Endothelial cell of umbilical vein (primary cell): ENCODE measurements at regions not wholly inside any gene's neighbourhood (a gene's known extent, or its start where the extent isn't known, plus 50 kb on each side); places are given as distances from the start of the nearest gene placed in this dataset.

Experiments
- BruUV-seq: library from RNA; stranded (reverse); fragments of 400-500 nt; replicated peaks from 2 replicates; lab custom pipeline; 2021; lab: Mats Ljungman, UMichigan
- CTCF ChIA-PET: fragments of 300-600, 350-600 bp; sonication (Branson Sonifier 250); formaldehyde crosslinking; loops from one replicate; lab custom pipeline; 2021; ENCODE audit warnings: antibody characterized with exemption, inconsistent platforms; lab: Charles Lee
- POLR2A ChIA-PET: fragments of 300-600, 350-600 bp; sonication (Branson Sonifier 250); formaldehyde crosslinking; loops from one replicate; lab custom pipeline; 2021; ENCODE audit warnings: antibody characterized with exemption, inconsistent platforms; lab: Charles Lee
- DNase-seq: peaks from one replicate; pipeline ENCODE4 v3.0.0-alpha.2; 2011; ENCODE audit warnings: low read depth, low spot score
- FAIRE-seq: peaks from 2 replicates; lab custom pipeline; 2011; peaks lifted over from hg19 to GRCh38; lab: Jason Lieb, UNC
- H2AFZ ChIP-seq: 2 replicates; pipeline ENCODE4 v1.6.0; 2012; ENCODE audit warnings: low read depth, low read length, control low read depth, inconsistent platforms
- H3K27ac ChIP-seq: 2 replicates; pipeline ENCODE4 v1.5.1; 2011; ENCODE audit warnings: low read depth, mild to moderate bottlenecking, control low read depth, low read length, moderate library complexity; ENCODE audit not compliant: insufficient read depth
- H3K27me3 ChIP-seq, 2 experiments: 2 replicates each; pipeline versions ENCODE4 v1.6.0 to v1.6.1; 2011; ENCODE audit warnings: low read length in 2 of 2, mixed read lengths in 1 of 2; ENCODE audit not compliant: control insufficient read depth in 2 of 2, insufficient read depth in 2 of 2
- H3K36me3 ChIP-seq, 2 experiments: 2 replicates in 1 of 2; 3 replicates in 1 of 2; pipeline ENCODE4 v1.5.1; 2011; ENCODE audit warnings: low read length in 2 of 2, mild to moderate bottlenecking in 1 of 2, moderate library complexity in 1 of 2; ENCODE audit not compliant: control insufficient read depth in 2 of 2, insufficient read depth in 2 of 2; ENCODE audit errors: extremely low read depth in 1 of 2
- H3K4me1 ChIP-seq: 3 replicates; pipeline ENCODE4 v1.5.1; 2011; ENCODE audit warnings: mild to moderate bottlenecking, low read length; ENCODE audit not compliant: control insufficient read depth, insufficient read depth; ENCODE audit errors: extremely low read depth
- H3K4me2 ChIP-seq: 2 replicates; pipeline ENCODE4 v1.6.1; 2011; ENCODE audit warnings: low read length, control low read depth, mixed read lengths; ENCODE audit not compliant: insufficient read depth
- H3K4me3 ChIP-seq, 3 experiments: fragments of 200-600 bp in 1 of 3; sonication (generic), shearing (Covaris generic) in 1 of 3; replicated peaks in 1 of 3; 2 replicates each; pipeline ENCODE4 v1.5.1; 2011 to 2016; ENCODE audit warnings: control low read depth in 3 of 3, low read length in 3 of 3, mild to moderate bottlenecking in 2 of 3, inconsistent platforms in 1 of 3, low read depth in 1 of 3, moderate library complexity in 1 of 3; ENCODE audit not compliant: insufficient read depth in 1 of 3
- H3K79me2 ChIP-seq: 2 replicates; pipeline ENCODE4 v1.6.0; 2012; ENCODE audit warnings: low read length, inconsistent platforms; ENCODE audit not compliant: control insufficient read depth, insufficient read depth
- H3K9ac ChIP-seq: replicated peaks from 2 replicates; pipeline ENCODE3; 2011; ENCODE audit warnings: low read length, control low read depth; ENCODE audit not compliant: insufficient read depth; ENCODE audit errors: extremely low read depth
- H3K9me1 ChIP-seq: replicated peaks from 3 replicates; pipeline ENCODE4 v1.6.0; 2011; ENCODE audit warnings: mild to moderate bottlenecking, low read length; ENCODE audit not compliant: control insufficient read depth, insufficient read depth; ENCODE audit errors: extremely low read depth
- H3K9me3 ChIP-seq: replicated peaks from 2 replicates; pipeline ENCODE4 v1.5.1; 2012; ENCODE audit warnings: low read length, inconsistent platforms; ENCODE audit not compliant: control insufficient read depth, insufficient read depth
- H4K20me1 ChIP-seq: replicated peaks from 2 replicates; pipeline ENCODE3; 2011; ENCODE audit warnings: mild to moderate bottlenecking, low read length; ENCODE audit not compliant: control insufficient read depth, insufficient read depth; ENCODE audit errors: extremely low read depth
- EZH2 ChIP-seq: IDR thresholded peaks from 2 replicates; pipeline ENCODE4 v1.6.1; 2012; ENCODE audit warnings: borderline replicate concordance, low read depth, mild to moderate bottlenecking, moderate library complexity, low read length, inconsistent platforms; ENCODE audit not compliant: severe bottlenecking
- FOS ChIP-seq: IDR thresholded peaks from 2 replicates; pipeline ENCODE4 v1.6.1; 2011; ENCODE audit warnings: mild to moderate bottlenecking, low read length, moderate library complexity, borderline replicate concordance; ENCODE audit not compliant: insufficient read depth
- GATA2 ChIP-seq: IDR thresholded peaks from 2 replicates; pipeline ENCODE4 v1.7.0; 2011; ENCODE audit warnings: low read depth, mild to moderate bottlenecking, moderate library complexity, mixed read lengths, low read length; ENCODE audit not compliant: insufficient read length, insufficient read depth
- JUN ChIP-seq: IDR thresholded peaks from 2 replicates; pipeline ENCODE4 v1.6.1; 2011; ENCODE audit warnings: borderline replicate concordance, low read depth; ENCODE audit not compliant: insufficient read length, insufficient read depth
- MYC ChIP-seq: IDR thresholded peaks from one replicate; pipeline ENCODE4 v1.6.1; 2011; ENCODE audit warnings: mild to moderate bottlenecking, low read depth, low read length
- POLR2A ChIP-seq: IDR thresholded peaks from 2 replicates; pipeline ENCODE4 v1.6.1; 2012; ENCODE audit warnings: low read depth, mild to moderate bottlenecking, control low read depth, low read length
- POLR2AphosphoS5 ChIP-seq: IDR thresholded peaks from 2 replicates; pipeline ENCODE4 v1.6.1; 2012; ENCODE audit warnings: low read depth, mild to moderate bottlenecking, control low read depth, low read length, moderate library complexity; ENCODE audit not compliant: insufficient read depth
- dilution Hi-C: fragments of 300-500 bp; cut with MboI; formaldehyde crosslinking; loops from one replicate; pipeline ENCODE4 v1.15.0; 2019; ENCODE audit warnings: low sequenced_read_pairs; ENCODE audit not compliant: extremely low pct_ligation_motif_present
- intact Hi-C: fragments of 100-400 bp; cut with micrococcal nuclease; formaldehyde crosslinking; loops from one replicate; pipeline ENCODE4 v1.10.0; 2022
- TF ChIP-seq, protein P1 (sequence below), 2 donors: IDR thresholded peaks; 1 replicate in 1 of 2; 2 replicates in 1 of 2; pipeline ENCODE4 v1.5.1; 2011; ENCODE audit warnings: low read length in 2 of 2, mild to moderate bottlenecking in 2 of 2, moderate library complexity in 2 of 2, control low read depth in 1 of 2, inconsistent platforms in 1 of 2, low read depth in 1 of 2; ENCODE audit not compliant: insufficient read depth in 1 of 2; ENCODE audit errors: extremely low read depth in 1 of 2
- TF ChIP-seq, protein P2 (sequence below): IDR thresholded peaks from 2 replicates; pipeline ENCODE4 v1.6.1; 2011; ENCODE audit not compliant: insufficient read depth, insufficient read length

DNA sequence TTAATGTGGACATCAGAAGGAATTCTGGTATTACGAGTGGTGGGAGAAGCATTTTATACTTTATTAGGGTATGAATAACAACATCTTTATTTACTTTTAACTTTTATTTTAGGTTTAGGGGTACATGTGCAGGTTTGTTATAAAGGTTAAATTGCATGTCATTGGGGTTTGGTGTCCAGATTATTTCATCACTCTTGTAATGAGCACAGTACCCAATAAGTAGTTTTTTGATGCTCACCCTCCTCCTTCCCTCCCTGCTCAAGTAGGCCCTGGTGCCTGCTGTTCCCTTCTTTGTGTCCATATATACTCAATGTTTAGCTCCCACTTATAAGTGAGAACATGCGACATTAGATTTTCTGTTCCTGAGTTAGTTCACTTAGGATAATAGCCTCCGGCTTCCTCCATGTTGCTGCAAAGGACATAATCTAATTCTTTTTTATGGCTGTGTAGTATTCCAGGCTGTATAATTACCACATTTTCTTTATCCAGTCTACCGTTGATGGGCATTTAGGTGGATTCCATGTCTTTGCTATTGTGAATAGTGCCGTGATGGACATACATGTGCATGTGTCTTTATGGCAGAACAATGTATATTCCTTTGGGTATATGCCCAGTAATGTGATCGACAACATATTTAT is 456.2 kb downstream of the XYLT1 start:
- no peak for FAIRE-seq
- no TSS peak for BruUV-seq
- Histone ChIP-seq H3K79me2 (no peaks in the 10 kb centered on the region), H3K27ac (no peak overlapping the region), H3K4me1 (no peaks in the 10 kb centered on the region), H2AFZ (no peak overlapping the region), H3K4me3 (no peak overlapping the region), H3K9me1 (no peaks in the 10 kb centered on the region), H3K36me3 (no peaks in the 10 kb centered on the region), H4K20me1 (no peaks in the 10 kb centered on the region), H3K9ac (no peak overlapping the region), H3K9me3 (no peaks in the 10 kb centered on the region), H3K27me3 (no peaks in the 10 kb centered on the region), H3K4me2 (no peak overlapping the region)
- dilution Hi-C loops (no loop called here), intact Hi-C loops (no loop called here)
- DNase-seq = no peak
- CTCF ChIA-PET = interaction anchor here (0.6 kb wide), 1 partner anchor 187 kb away, joined by 3 read pairs; no protein-coding TSS in a partner anchor
- POLR2A ChIA-PET = no interaction called here
- TF ChIP-seq GATA2 = no peak
- TF ChIP-seq JUN = no peak

DNA sequence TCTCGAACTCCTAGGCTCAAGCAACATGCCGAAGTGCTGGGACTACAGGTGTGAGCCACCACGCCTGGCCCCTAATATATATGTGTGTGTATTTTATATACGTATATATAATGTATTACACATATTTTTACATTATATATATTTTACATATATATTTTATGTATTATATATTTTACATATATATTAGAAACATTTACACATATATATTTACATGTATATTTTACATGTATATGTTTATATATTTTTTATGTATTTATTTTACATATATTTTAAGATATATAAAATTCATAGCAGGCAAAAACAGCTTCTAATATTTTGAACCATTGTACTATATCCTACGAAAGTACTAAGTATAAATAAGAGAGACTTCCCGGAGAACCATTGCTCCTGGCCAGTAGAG is 455.1 kb downstream of the XYLT1 start:
- BruUV-seq = no TSS peak
- H3K4me3 ChIP-seq = no peak overlapping the region
- H3K4me2 ChIP-seq = no peak overlapping the region
- ChIA-PET CTCF (no interaction called here), POLR2A (no interaction called here)
- no peaks in the 10 kb centered on the region for H4K20me1 ChIP-seq
- H3K27me3 ChIP-seq = no peaks in the 10 kb centered on the region
- H3K9me3 ChIP-seq = no peaks in the 10 kb centered on the region
- H3K9ac ChIP-seq = no peak overlapping the region
- H2AFZ ChIP-seq = no peak overlapping the region
- no peak overlapping the region for H3K27ac ChIP-seq
- H3K4me1 ChIP-seq = no peaks in the 10 kb centered on the region
- H3K36me3 ChIP-seq = no peaks in the 10 kb centered on the region
- no peak for TF ChIP-seq MYC
- TF ChIP-seq JUN = no peak
- TF ChIP-seq POLR2AphosphoS5 = no peak
- TF ChIP-seq GATA2 = no peak
- no peak for TF ChIP-seq POLR2A
- TF ChIP-seq, protein P1, sequence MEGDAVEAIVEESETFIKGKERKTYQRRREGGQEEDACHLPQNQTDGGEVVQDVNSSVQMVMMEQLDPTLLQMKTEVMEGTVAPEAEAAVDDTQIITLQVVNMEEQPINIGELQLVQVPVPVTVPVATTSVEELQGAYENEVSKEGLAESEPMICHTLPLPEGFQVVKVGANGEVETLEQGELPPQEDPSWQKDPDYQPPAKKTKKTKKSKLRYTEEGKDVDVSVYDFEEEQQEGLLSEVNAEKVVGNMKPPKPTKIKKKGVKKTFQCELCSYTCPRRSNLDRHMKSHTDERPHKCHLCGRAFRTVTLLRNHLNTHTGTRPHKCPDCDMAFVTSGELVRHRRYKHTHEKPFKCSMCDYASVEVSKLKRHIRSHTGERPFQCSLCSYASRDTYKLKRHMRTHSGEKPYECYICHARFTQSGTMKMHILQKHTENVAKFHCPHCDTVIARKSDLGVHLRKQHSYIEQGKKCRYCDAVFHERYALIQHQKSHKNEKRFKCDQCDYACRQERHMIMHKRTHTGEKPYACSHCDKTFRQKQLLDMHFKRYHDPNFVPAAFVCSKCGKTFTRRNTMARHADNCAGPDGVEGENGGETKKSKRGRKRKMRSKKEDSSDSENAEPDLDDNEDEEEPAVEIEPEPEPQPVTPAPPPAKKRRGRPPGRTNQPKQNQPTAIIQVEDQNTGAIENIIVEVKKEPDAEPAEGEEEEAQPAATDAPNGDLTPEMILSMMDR (IDR thresholded peaks at IDR 0.05; ENCODE audit: extremely low read depth in 1 of 2, insufficient read depth in 1 of 2, low read depth in 1 of 2, low read length in 2 of 2) = no peak
- no peak for TF ChIP-seq EZH2
- no peak for TF ChIP-seq FOS
- TF ChIP-seq, protein P2, sequence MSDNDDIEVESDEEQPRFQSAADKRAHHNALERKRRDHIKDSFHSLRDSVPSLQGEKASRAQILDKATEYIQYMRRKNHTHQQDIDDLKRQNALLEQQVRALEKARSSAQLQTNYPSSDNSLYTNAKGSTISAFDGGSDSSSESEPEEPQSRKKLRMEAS = no peak
- intact Hi-C loops (no loop called here), dilution Hi-C loops (no loop called here)
- H3K79me2 ChIP-seq = no peaks in the 10 kb centered on the region
- no peaks in the 10 kb centered on the region for H3K9me1 ChIP-seq
- DNase-seq = no peak
- no peak for FAIRE-seq
